Epithelial cell of esophagus (primary cell): ENCODE measurements at regions not wholly inside any gene's neighbourhood (a gene's known extent, or its start where the extent isn't known, plus 50 kb on each side); places are given as distances from the start of the nearest gene placed in this dataset.
"Not testable (repeated sequence)": the region's sequence is repeated elsewhere in the genome, so short reads cannot be mapped to it uniquely, and the experiment has no call there.

Experiments used
- DNase-seq: peaks from one replicate; pipeline ENCODE4 v3.0.0; 2010; ENCODE audit warnings: low read depth
- H3K4me3 ChIP-seq: 2 replicates; pipeline ENCODE4 v1.5.1; 2011; ENCODE audit warnings: mild to moderate bottlenecking, low read length, control low read depth
- CTCF ChIP-seq: IDR thresholded peaks from 2 replicates; pipeline ENCODE4 v1.5.1; 2011; ENCODE audit warnings: low read depth, mild to moderate bottlenecking, low read length, control low read depth, inconsistent platforms; ENCODE audit not compliant: insufficient read depth; ENCODE audit errors: missing control alignments

GRCh38 chr5:42948961-42949347 lies 91.2 kb downstream of the ANXA2R start:
- no peak for TF ChIP-seq CTCF
- no peak for DNase-seq
- no peak overlapping the region for H3K4me3 ChIP-seq

DNA sequence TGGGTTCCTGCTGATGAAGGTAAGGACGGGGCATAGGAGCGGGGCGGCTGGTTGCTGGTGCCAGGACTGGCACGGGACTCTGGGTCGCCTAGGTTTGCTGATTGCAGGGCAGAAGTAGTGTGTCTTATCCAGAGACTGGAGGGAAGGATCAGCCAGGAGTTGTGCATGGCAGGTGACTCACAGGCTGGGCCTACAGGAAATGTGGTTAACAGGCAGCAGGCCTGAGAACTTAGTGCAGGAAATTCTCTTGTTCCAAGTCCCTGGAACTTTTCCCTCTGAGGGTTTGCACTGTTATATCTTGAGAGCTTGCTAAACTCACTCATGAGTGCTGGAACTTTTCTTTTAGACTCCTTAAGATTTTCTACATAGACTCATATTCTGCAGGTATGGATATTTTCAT lies 95.1 kb downstream of the ANXA2R start:
- DNase-seq, result peak; percentile 90
- H3K4me3 ChIP-seq, result no peak overlapping the region
- no peak for TF ChIP-seq CTCF

DNA sequence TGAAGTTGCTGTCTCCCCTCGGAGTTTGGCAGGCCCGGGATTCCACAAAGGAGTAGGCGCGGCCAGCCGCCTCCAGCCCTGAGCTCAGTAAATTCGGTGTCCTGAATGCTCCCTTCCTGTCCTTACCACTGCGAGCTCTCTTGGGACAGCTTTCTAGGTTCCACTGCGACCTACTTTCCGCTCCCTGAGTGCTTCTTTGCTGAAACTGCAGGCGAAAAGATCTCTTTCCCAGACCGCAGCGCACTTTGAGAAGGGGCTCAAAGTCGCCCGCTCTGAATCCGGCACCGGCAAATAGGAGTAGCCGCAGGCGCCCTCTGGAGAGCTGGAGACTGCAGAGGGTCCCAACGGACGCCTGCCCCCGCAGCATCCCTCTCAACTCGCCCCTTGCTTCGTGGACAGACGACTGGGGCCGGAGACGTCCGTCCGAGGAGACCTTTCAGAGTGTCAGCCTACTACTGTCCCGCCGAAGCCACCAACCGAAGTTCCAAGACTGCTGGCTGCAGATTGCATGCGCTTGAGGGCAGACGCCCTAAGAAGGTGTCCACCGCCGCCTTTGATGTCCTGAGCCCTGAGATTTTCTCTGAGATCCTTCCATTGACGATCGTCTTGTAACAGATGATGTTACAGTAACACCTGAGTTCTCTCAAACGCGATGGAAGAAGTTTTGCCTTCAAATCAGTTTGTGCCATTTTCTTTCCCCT lies 96.0 kb downstream of the ANXA2R start:
- no peak for TF ChIP-seq CTCF
- no peak overlapping the region for H3K4me3 ChIP-seq
- no peak for DNase-seq

GRCh38 chr5:42940853-42941252 lies 99.3 kb downstream of the ANXA2R start:
- TF ChIP-seq CTCF, result no peak

DNA sequence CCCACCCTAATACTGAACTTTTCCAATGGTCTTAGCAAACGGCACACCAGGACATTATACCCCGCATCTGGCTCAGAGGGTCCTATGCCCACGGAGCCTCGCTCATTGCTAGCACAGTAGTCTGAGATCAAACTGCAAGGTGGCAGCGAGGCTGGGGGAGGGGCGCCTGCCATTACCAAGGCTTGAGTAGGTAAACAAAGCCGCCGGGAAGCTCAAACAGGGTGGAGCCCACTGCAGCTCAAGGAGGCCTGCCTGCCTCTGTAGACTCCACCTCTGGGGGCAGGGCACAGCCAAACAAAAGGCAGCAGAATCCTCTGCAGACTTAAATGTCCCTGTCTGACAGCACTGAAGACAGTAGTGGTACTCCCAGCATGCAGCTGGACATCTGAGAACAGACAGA lies 108.1 kb downstream of the ANXA2R start:
- H3K4me3 ChIP-seq, DNase-seq: not testable (repeated sequence)

More at GRCh38 chr5:42940853-42941252, 99.3 kb downstream of the ANXA2R start:
- no peak overlapping the region for H3K4me3 ChIP-seq
- DNase-seq, result no peak

GRCh38 chr5:42931451-42931850 lies 108.7 kb downstream of the ANXA2R start:
- DNase-seq, H3K4me3 ChIP-seq: not testable (repeated sequence)

- TF ChIP-seq CTCF, result no peak
- DNase-seq, result peak; percentile 61
- H3K4me3 ChIP-seq, result no peak overlapping the region
These were observed 109.2 kb downstream of the ANXA2R start for GRCh38 chr5:42930934-42931333.

DNA sequence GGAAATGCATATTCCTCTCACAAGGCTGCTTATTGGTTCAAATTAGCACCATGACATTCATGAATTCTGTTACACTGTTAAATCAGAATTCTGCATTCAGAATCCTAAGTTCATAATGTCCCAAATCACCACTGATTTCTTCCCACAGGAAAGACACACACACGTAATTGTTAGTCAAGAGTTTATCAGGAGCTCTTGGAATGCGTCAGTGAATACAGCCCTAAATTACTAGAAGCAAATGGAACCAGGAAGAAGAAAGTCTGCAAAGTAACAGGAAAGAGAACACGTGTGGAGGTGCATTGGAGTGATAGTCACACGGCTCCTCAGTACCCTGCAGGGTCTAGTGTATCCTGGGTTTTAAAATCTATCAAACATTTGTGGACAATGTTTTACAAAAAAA lies 110.2 kb downstream of the ANXA2R start:
- no peak overlapping the region for H3K4me3 ChIP-seq
- peak; percentile 43 for DNase-seq
- TF ChIP-seq CTCF, result no peak
